ENCODE measurements at regions not wholly inside any gene's neighbourhood (a gene's known extent, or its start where the extent isn't known, plus 50 kb on each side); places are given as distances from the start of the nearest gene placed in this dataset.

GRCh38 chr2:151197184-151198108, 64.2 kb downstream of the RBM43 start:
- no peak for DNase-seq (ENCODE audit: low spot score)

- no peak for DNase-seq (ENCODE audit: low spot score)
These were observed 68.1 kb downstream of the RBM43 start for GRCh38 chr2:151193576-151193975.

- no peak for DNase-seq (ENCODE audit: low spot score)
These were observed 69.0 kb downstream of the RBM43 start for GRCh38 chr2:151192681-151193080.

- no peak for DNase-seq (ENCODE audit: low spot score)
These were observed 70.7 kb downstream of the RBM43 start for GRCh38 chr2:151191001-151191400.

- no peak for DNase-seq (ENCODE audit: low spot score)
These were observed 72.5 kb downstream of the RBM43 start for GRCh38 chr2:151189125-151189524.

- no peak for DNase-seq (ENCODE audit: low spot score)
These were observed 75.7 kb downstream of the RBM43 start for GRCh38 chr2:151186011-151186410.

- no peak for DNase-seq (ENCODE audit: low spot score)
These were observed 78.5 kb downstream of the RBM43 start for GRCh38 chr2:151182899-151183809.

GRCh38 chr2:151182396-151182795, 79.3 kb downstream of the RBM43 start:
- no peak for DNase-seq (ENCODE audit: low spot score)

- DNase-seq (ENCODE audit: low spot score), result no peak
These were observed 80.1 kb downstream of the RBM43 start for GRCh38 chr2:151181524-151181923.

- DNase-seq (ENCODE audit: low spot score), result no peak
These were observed 81.5 kb downstream of the RBM43 start for GRCh38 chr2:151180123-151180522.

- no peak for DNase-seq (ENCODE audit: low spot score)
These were observed 83.5 kb downstream of the RBM43 start for GRCh38 chr2:151178207-151178606.

- DNase-seq (ENCODE audit: low spot score), result no peak
These were observed 83.9 kb downstream of the RBM43 start for GRCh38 chr2:151177756-151178155.

- DNase-seq (ENCODE audit: low spot score), result no peak
These were observed 85.0 kb downstream of the RBM43 start for GRCh38 chr2:151176661-151177060.

GRCh38 chr2:151175864-151176263, 85.8 kb downstream of the RBM43 start:
- no peak for DNase-seq (ENCODE audit: low spot score)

GRCh38 chr2:151174127-151174526, 87.5 kb downstream of the RBM43 start:
- DNase-seq (ENCODE audit: low spot score), result no peak

- DNase-seq (ENCODE audit: low spot score), result no peak
These were observed 90.5 kb downstream of the RBM43 start for GRCh38 chr2:151171186-151171585.

GRCh38 chr2:151166410-151166809, 95.3 kb downstream of the RBM43 start:
- no peak for DNase-seq (ENCODE audit: low spot score)

GRCh38 chr2:151165105-151165684, 96.5 kb downstream of the RBM43 start:
- no peak for DNase-seq (ENCODE audit: low spot score)

GRCh38 chr2:151161821-151162551, 99.7 kb downstream of the RBM43 start:
- peak; percentile 39 for DNase-seq (ENCODE audit: low spot score)

- DNase-seq (ENCODE audit: low spot score), result no peak
These were observed 102.5 kb downstream of the RBM43 start for GRCh38 chr2:151159109-151159662.

Data from H4 (cell line).